GM23338 (cell line): ENCODE measurements at regions not wholly inside any gene's neighbourhood (a gene's known extent, or its start where the extent isn't known, plus 50 kb on each side); places are given as distances from the start of the nearest gene placed in this dataset.

ENCODE experiments used
- ATAC-seq: fragments of 200-7000 bp; cut with Tn5 transposase; 3 replicates; pipeline ENCODE4 v1.9.1; 2020
- DNase-seq: peaks from one replicate; pipeline ENCODE4 v3.0.0-alpha.2; 2015; ENCODE audit warnings: low spot score
- H2AFZ ChIP-seq: fragments of 200-600 bp; sonication (generic); 2 replicates; pipeline ENCODE4 v1.8.0; 2016; ENCODE audit warnings: antibody characterized with exemption, mild to moderate bottlenecking, moderate library complexity
- H3F3A ChIP-seq: fragments of 200-600 bp; sonication (generic); replicated peaks from 2 replicates; pipeline ENCODE4 v1.8.0; 2017; ENCODE audit warnings: antibody characterized with exemption, mixed run types, low read depth
- H3K27ac ChIP-seq: fragments of 200-600 bp; sonication (generic); 2 replicates; pipeline ENCODE4 v1.6.1; 2016; ENCODE audit warnings: low read depth
- H3K27me3 ChIP-seq: fragments of 200-600 bp; sonication (generic); 2 replicates; pipeline ENCODE4 v1.8.0; 2016; ENCODE audit warnings: mild to moderate bottlenecking, mixed run types, moderate library complexity; ENCODE audit not compliant: insufficient read depth
- H3K36me3 ChIP-seq: fragments of 200-600 bp; sonication (generic); 2 replicates; pipeline ENCODE4 v1.8.0; 2016; ENCODE audit warnings: mild to moderate bottlenecking; ENCODE audit not compliant: insufficient read depth
- H3K4me1 ChIP-seq: fragments of 200-600 bp; sonication (generic); 2 replicates; pipeline ENCODE4 v1.8.0; 2016; ENCODE audit warnings: mild to moderate bottlenecking, moderate library complexity; ENCODE audit not compliant: insufficient read depth
- H3K4me2 ChIP-seq: fragments of 200-600 bp; sonication (generic); 2 replicates; pipeline ENCODE4 v1.7.1; 2017; ENCODE audit warnings: mixed run types
- H3K4me3 ChIP-seq: fragments of 200-600 bp; sonication (generic); 2 replicates; pipeline ENCODE4 v1.6.1; 2016; ENCODE audit warnings: mixed run types
- H3K79me2 ChIP-seq: fragments of 200-600 bp; sonication (generic); replicated peaks from 2 replicates; pipeline ENCODE4 v1.8.0; 2017; ENCODE audit warnings: mild to moderate bottlenecking; ENCODE audit not compliant: insufficient read depth
- H3K9me2 ChIP-seq: fragments of 200-600 bp; sonication (generic); 2 replicates; pipeline ENCODE4 v1.8.0; 2017; ENCODE audit not compliant: insufficient read depth
- H4K20me1 ChIP-seq: fragments of 200-600 bp; sonication (generic); replicated peaks from 2 replicates; pipeline ENCODE4 v1.8.0; 2017; ENCODE audit warnings: mild to moderate bottlenecking; ENCODE audit not compliant: insufficient read depth
- H3K27ac Mint-ChIP-seq: 2 replicates; pipeline ENCODE4 v1.8.0; 2020; ENCODE audit warnings: inconsistent platforms, mild to moderate bottlenecking, moderate library complexity, mixed read lengths
- H3K27me3 Mint-ChIP-seq: 3 replicates; pipeline ENCODE4 v1.8.0; 2022; ENCODE audit warnings: low read depth, mild to moderate bottlenecking, moderate library complexity, mixed read lengths, inconsistent platforms; ENCODE audit not compliant: insufficient read depth, poor library complexity
- H3K36me3 Mint-ChIP-seq: 3 replicates; pipeline ENCODE4 v1.8.0; 2021; ENCODE audit warnings: low read depth, mild to moderate bottlenecking, inconsistent platforms, moderate library complexity, mixed read lengths
- H3K4me1 Mint-ChIP-seq: 3 replicates; pipeline ENCODE4 v1.8.0; 2020; ENCODE audit warnings: mild to moderate bottlenecking, inconsistent platforms, mixed read lengths
- H3K4me3 Mint-ChIP-seq: 3 replicates; pipeline ENCODE4 v1.8.0; 2021; ENCODE audit warnings: moderate library complexity, mild to moderate bottlenecking, inconsistent platforms, mixed read lengths
- H3K9me3 Mint-ChIP-seq: 3 replicates; pipeline ENCODE4 v1.8.0; 2020; ENCODE audit warnings: moderate library complexity, mild to moderate bottlenecking, inconsistent platforms, mixed read lengths
- CTCF ChIP-seq, 2 experiments: fragments of 200-600 bp in 1 of 2; sonication (generic) in 1 of 2; conservative IDR thresholded peaks; 2 replicates each; pipeline versions ENCODE4 v1.5.1 to v1.6.1; 2016 to 2017; ENCODE audit warnings: antibody characterized with exemption in 2 of 2, low read depth in 2 of 2, mild to moderate bottlenecking in 2 of 2, moderate library complexity in 1 of 2
- ETS1 ChIP-seq: IDR thresholded peaks from 2 replicates; pipeline ENCODE4 v1.6.1; 2016; ENCODE audit warnings: antibody characterized with exemption
- EZH2 ChIP-seq: fragments of 200-600 bp; sonication (generic); IDR thresholded peaks from one replicate; pipeline ENCODE4 v1.8.0; 2017; ENCODE audit warnings: antibody characterized with exemption, mild to moderate bottlenecking, low read depth; ENCODE audit not compliant: unreplicated experiment
- NANOG ChIP-seq: IDR thresholded peaks from 2 replicates; pipeline ENCODE4 v1.6.1; 2016; ENCODE audit warnings: antibody characterized with exemption, borderline replicate concordance
- REST ChIP-seq: IDR thresholded peaks from one replicate; pipeline ENCODE4 v1.6.1; 2018; ENCODE audit warnings: antibody characterized with exemption; ENCODE audit not compliant: unreplicated experiment
- STAT1 ChIP-seq: IDR thresholded peaks from one replicate; pipeline ENCODE4 v1.6.1; 2016; ENCODE audit warnings: antibody characterized with exemption; ENCODE audit not compliant: unreplicated experiment
- ZNF331 ChIP-seq: fragments of 250-450 bp; sonication (Bioruptor Pico); IDR thresholded peaks from 2 replicates; pipeline ENCODE4 v1.5.0; 2020; ENCODE audit warnings: low read depth, mild to moderate bottlenecking, moderate library complexity

GRCh38 chr17:73974536-73974935, 228.9 kb upstream of the RPL38 start (continued):
- TF ChIP-seq CTCF (conservative IDR thresholded peaks at IDR 0.05; ENCODE audit: low read depth in 2 of 2) (no peak), NANOG (no peak), REST (no peak), EZH2 (no peak), ETS1 (no peak), STAT1 (no peak), ZNF331 (CRISPR knock-in tag) (no peak)

GRCh38 chr17:73976147-73976546, 227.3 kb upstream of the RPL38 start:
- no peak overlapping the region for H2AFZ ChIP-seq
- no peak overlapping the region for H3K27ac ChIP-seq
- H3K4me1 Mint-ChIP-seq, result peaks cover 14% of the 10 kb centered on the region
- no peak for DNase-seq
- no peak overlapping the region for H3K4me3 Mint-ChIP-seq
- ATAC-seq, result no peak
- no peaks in the 10 kb centered on the region for H3K36me3 ChIP-seq
- H3K4me2 ChIP-seq, result no peak overlapping the region
- no peak overlapping the region for H3K4me3 ChIP-seq
- no peaks in the 10 kb centered on the region; the same call in 2 of the 3 replicates for H3K9me3 Mint-ChIP-seq
- H3K9me2 ChIP-seq, result 0 out of 2 replicates have a peak, but pooled peaks cover 4% of the 10 kb centered on the region
- H3K4me1 ChIP-seq, result no peaks in the 10 kb centered on the region; the same call in 1 of the 2 replicates
- no peaks in the 10 kb centered on the region for H3K36me3 Mint-ChIP-seq
- H3K27ac Mint-ChIP-seq, result no peak overlapping the region
- TF ChIP-seq REST (no peak), CTCF (conservative IDR thresholded peaks at IDR 0.05; ENCODE audit: low read depth in 2 of 2) (no peak)
- no peaks in the 10 kb centered on the region for H3K79me2 ChIP-seq
- peaks cover 9% of the 10 kb centered on the region for H3K27me3 Mint-ChIP-seq
- no peaks in the 10 kb centered on the region for H3K27me3 ChIP-seq
- no peaks in the 10 kb centered on the region for H3F3A ChIP-seq
- no peaks in the 10 kb centered on the region for H4K20me1 ChIP-seq
